ENCODE measurements at regions not wholly inside any gene's neighbourhood (a gene's known extent, or its start where the extent isn't known, plus 50 kb on each side); places are given as distances from the start of the nearest gene placed in this dataset.
"Not testable (repeated sequence)": the region's sequence is repeated elsewhere in the genome, so short reads cannot be mapped to it uniquely, and the experiment has no call there.

- ATAC-seq (no peak), DNase-seq (ENCODE audit: low read depth, low spot score) (no peak)
- Histone ChIP-seq H3K79me2 (ENCODE audit: insufficient read depth, low read length) (no peaks in the 10 kb centered on the region), H3K4me3 (replicated peaks in 1 of 2; ENCODE audit: low read depth in 1 of 2, low read length in 2 of 2) (no peak overlapping the region), H3K9me2 (ENCODE audit: insufficient read depth) (no peaks in the 10 kb centered on the region), H3K36me3 (ENCODE audit: control insufficient read depth in 1 of 2, insufficient read depth in 2 of 2, low read length in 2 of 2) (no peaks in the 10 kb centered on the region), H3K9ac (ENCODE audit: low read length) (no peak overlapping the region), H3K27ac (ENCODE audit: low read depth, low read length) (no peak overlapping the region), H3K9me3 (ENCODE audit: control insufficient read depth in 1 of 2, insufficient read depth in 1 of 2, low read depth in 1 of 2, low read length in 2 of 2) (no peaks in the 10 kb centered on the region), H3K27me3 (ENCODE audit: insufficient read depth, low read length) (no peaks in the 10 kb centered on the region), H4K20me1 (ENCODE audit: insufficient read depth) (no peaks in the 10 kb centered on the region), H2AFZ (ENCODE audit: low read depth, low read length, poor library complexity, severe bottlenecking) (no peak overlapping the region), H3K4me1 (ENCODE audit: control insufficient read depth in 1 of 2, insufficient read depth in 2 of 2, low read length in 2 of 2) (no peaks in the 10 kb centered on the region), H3K4me2 (ENCODE audit: low read length) (no peak overlapping the region)
- CTCF ChIA-PET: no interaction called here
- POLR2A ChIA-PET: no interaction called here
- TF ChIP-seq TCF7L2 (IDR thresholded peaks at IDR 0.05; ENCODE audit: borderline replicate concordance, extremely low read depth, insufficient read depth, insufficient read length): no peak
- TF ChIP-seq EZH2 (IDR thresholded peaks at IDR 0.05): no peak
- TF ChIP-seq ATF3 (IDR thresholded peaks at IDR 0.05): no peak
- no peak for TF ChIP-seq EZH2phosphoT487 (IDR thresholded peaks at IDR 0.05; ENCODE audit: borderline replicate concordance)
- TF ChIP-seq CBX3 (IDR thresholded peaks at IDR 0.05; ENCODE audit: low read depth): no peak
- no peak for TF ChIP-seq CEBPB (IDR thresholded peaks at IDR 0.05; ENCODE audit: low read depth)
- no peak for TF ChIP-seq EGR1 (IDR thresholded peaks at IDR 0.05; ENCODE audit: low read depth)
- TF ChIP-seq ZNF274 (IDR thresholded peaks at IDR 0.05; ENCODE audit: low read depth, low read length): no peak
- no peak for TF ChIP-seq SP1 (IDR thresholded peaks at IDR 0.05; ENCODE audit: low read depth)
- no peak for TF ChIP-seq MAX (IDR thresholded peaks at IDR 0.05)
- no peak for TF ChIP-seq FOSL1 (IDR thresholded peaks at IDR 0.05; ENCODE audit: low read depth)
- TF ChIP-seq ELF1 (IDR thresholded peaks at IDR 0.05; ENCODE audit: borderline replicate concordance, low read depth): no peak
- TF ChIP-seq SRF (IDR thresholded peaks at IDR 0.05; ENCODE audit: low read depth): no peak
- TF ChIP-seq JUND (IDR thresholded peaks at IDR 0.05): no peak
- TF ChIP-seq ZFX (IDR thresholded peaks at IDR 0.05): no peak
- no peak for TF ChIP-seq YY1 (IDR thresholded peaks at IDR 0.05; ENCODE audit: extremely low read depth, insufficient replicate concordance, low read depth, low read length)
- TF ChIP-seq POLR2AphosphoS5 (IDR thresholded peaks at IDR 0.05; ENCODE audit: low read depth, low read length): no peak
- no peak for TF ChIP-seq REST (IDR thresholded peaks at IDR 0.05; ENCODE audit: low read depth)
- no peak for TF ChIP-seq POLR2A (IDR thresholded peaks at IDR 0.05; ENCODE audit: borderline replicate concordance, extremely low read depth, insufficient read depth, insufficient read length)
- RAD21 ChIA-PET (ENCODE audit: low non-redundant PET in 1 of 2, low total read pairs in 2 of 2, uncharacterized antibody in 2 of 2, unreplicated experiment in 2 of 2): no interaction called here
- intact Hi-C loops (cut with micrococcal nuclease): no loop called here
- BruUV-seq (replicated peaks): no TSS peak
These were observed 1742.2 kb downstream of the ARAP2 start for GRCh38 chr4:34502086-34502485.

- RAD21 ChIA-PET (ENCODE audit: low non-redundant PET in 1 of 2, low total read pairs in 2 of 2, uncharacterized antibody in 2 of 2, unreplicated experiment in 2 of 2); DNase-seq (ENCODE audit: low read depth, low spot score); POLR2A ChIA-PET; H3K27ac ChIP-seq (ENCODE audit: low read depth, low read length); H3K27me3 ChIP-seq (ENCODE audit: insufficient read depth, low read length); H3K9me3 ChIP-seq (ENCODE audit: control insufficient read depth in 1 of 2, insufficient read depth in 1 of 2, low read depth in 1 of 2, low read length in 2 of 2); H3K4me2 ChIP-seq (ENCODE audit: low read length); BruUV-seq (replicated peaks); H3K9ac ChIP-seq (ENCODE audit: low read length); H4K20me1 ChIP-seq (ENCODE audit: insufficient read depth); H3K79me2 ChIP-seq (ENCODE audit: insufficient read depth, low read length); H3K4me1 ChIP-seq (ENCODE audit: control insufficient read depth in 1 of 2, insufficient read depth in 2 of 2, low read length in 2 of 2); CTCF ChIA-PET; H3K4me3 ChIP-seq (replicated peaks in 1 of 2; ENCODE audit: low read depth in 1 of 2, low read length in 2 of 2); H2AFZ ChIP-seq (ENCODE audit: low read depth, low read length, poor library complexity, severe bottlenecking); H3K36me3 ChIP-seq (ENCODE audit: control insufficient read depth in 1 of 2, insufficient read depth in 2 of 2, low read length in 2 of 2); intact Hi-C loops (cut with micrococcal nuclease); ATAC-seq; H3K9me2 ChIP-seq (ENCODE audit: insufficient read depth): not testable (repeated sequence)
These were observed 1739.6 kb downstream of the ARAP2 start for GRCh38 chr4:34504731-34505130.

Data from HCT116 (cell line).